ENCODE measurements at regions not wholly inside any gene's neighbourhood (a gene's known extent, or its start where the extent isn't known, plus 50 kb on each side); places are given as distances from the start of the nearest gene placed in this dataset.
"Not testable (repeated sequence)": the region's sequence is repeated elsewhere in the genome, so short reads cannot be mapped to it uniquely, and the experiment has no call there.

- no peak for DNase-seq
Observed at GRCh38 chr10:83372646-83373045, 766.7 kb upstream of the GHITM start.

GRCh38 chr10:83373671-83374070 is 765.6 kb upstream of the GHITM start:
- DNase-seq, result peak; percentile 75

- no peak for DNase-seq
Observed at GRCh38 chr10:83374741-83375140, 764.6 kb upstream of the GHITM start.

GRCh38 chr10:83375274-83375673 is 764.0 kb upstream of the GHITM start:
- DNase-seq, result no peak

- no peak for DNase-seq
Observed at GRCh38 chr10:83397806-83398205, 741.5 kb upstream of the GHITM start.

- no peak for DNase-seq
Observed at GRCh38 chr10:83410570-83410969, 728.7 kb upstream of the GHITM start.

- no peak for DNase-seq
Observed at GRCh38 chr10:83425306-83425705, 714.0 kb upstream of the GHITM start.

GRCh38 chr10:83427101-83427500 is 712.2 kb upstream of the GHITM start:
- DNase-seq, result no peak

GRCh38 chr10:83432261-83433045 is 706.9 kb upstream of the GHITM start:
- no peak for DNase-seq

GRCh38 chr10:83433705-83434104 is 705.6 kb upstream of the GHITM start:
- no peak for DNase-seq

GRCh38 chr10:83448013-83448412 is 691.3 kb upstream of the GHITM start:
- DNase-seq, result no peak

GRCh38 chr10:83458611-83459010 is 680.7 kb upstream of the GHITM start:
- no peak for DNase-seq

- no peak for DNase-seq
Observed at GRCh38 chr10:83459124-83459523, 680.2 kb upstream of the GHITM start.

GRCh38 chr10:83469728-83470331 is 669.5 kb upstream of the GHITM start:
- DNase-seq, result no peak

GRCh38 chr10:83476211-83476610 is 663.1 kb upstream of the GHITM start:
- no peak for DNase-seq

GRCh38 chr10:83489161-83489560 is 650.1 kb upstream of the GHITM start:
- no peak for DNase-seq

GRCh38 chr10:83492004-83492403 is 647.3 kb upstream of the GHITM start:
- DNase-seq, result no peak

- no peak for DNase-seq
Observed at GRCh38 chr10:83512681-83513080, 626.6 kb upstream of the GHITM start.

- no peak for DNase-seq
Observed at GRCh38 chr10:83515001-83515400, 624.3 kb upstream of the GHITM start.

- no peak for DNase-seq
Observed at GRCh38 chr10:83516788-83517187, 622.5 kb upstream of the GHITM start.

- DNase-seq, result no peak
Observed at GRCh38 chr10:83517456-83517855, 621.9 kb upstream of the GHITM start.

- no peak for DNase-seq
Observed at GRCh38 chr10:83518779-83519178, 620.5 kb upstream of the GHITM start.

- DNase-seq, result not testable (repeated sequence)
Observed at GRCh38 chr10:83520386-83520785, 618.9 kb upstream of the GHITM start.

GRCh38 chr10:83522456-83522855 is 616.9 kb upstream of the GHITM start:
- DNase-seq, result no peak

GRCh38 chr10:83522881-83523386 is 616.4 kb upstream of the GHITM start:
- DNase-seq, result no peak

Measured in hematopoietic multipotent progenitor cell treated with erythropoietin and hydrocortisone succinate and interleukin-3 and kit ligand, for 4 days (in vitro differentiated cells).